ENCODE measurements at regions not wholly inside any gene's neighbourhood (a gene's known extent, or its start where the extent isn't known, plus 50 kb on each side); places are given as distances from the start of the nearest gene placed in this dataset.

DNA sequence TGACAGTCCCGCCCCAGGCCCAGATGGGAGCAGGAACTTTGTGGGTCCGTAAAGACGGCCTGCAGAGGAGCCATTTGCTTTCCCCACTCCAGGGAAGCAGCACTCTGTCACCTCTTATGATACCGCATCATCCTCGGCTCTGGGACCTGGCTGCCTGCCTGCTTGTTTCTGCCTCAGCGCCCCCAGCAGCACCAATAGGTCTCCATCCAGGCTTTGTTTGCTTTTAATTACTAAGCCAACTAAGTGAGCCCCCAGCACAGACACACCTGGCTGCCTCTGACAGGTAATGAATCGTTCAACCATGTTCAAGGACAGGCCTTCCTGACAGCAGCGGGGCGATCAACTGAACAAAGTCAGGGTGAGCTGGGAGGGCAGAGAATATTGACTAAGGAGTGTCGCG lies 141.4 kb downstream of the C5orf15 start:
- Histone ChIP-seq H3K4me1 (no peaks in the 10 kb centered on the region), H3K27ac (no peak overlapping the region)

DNA sequence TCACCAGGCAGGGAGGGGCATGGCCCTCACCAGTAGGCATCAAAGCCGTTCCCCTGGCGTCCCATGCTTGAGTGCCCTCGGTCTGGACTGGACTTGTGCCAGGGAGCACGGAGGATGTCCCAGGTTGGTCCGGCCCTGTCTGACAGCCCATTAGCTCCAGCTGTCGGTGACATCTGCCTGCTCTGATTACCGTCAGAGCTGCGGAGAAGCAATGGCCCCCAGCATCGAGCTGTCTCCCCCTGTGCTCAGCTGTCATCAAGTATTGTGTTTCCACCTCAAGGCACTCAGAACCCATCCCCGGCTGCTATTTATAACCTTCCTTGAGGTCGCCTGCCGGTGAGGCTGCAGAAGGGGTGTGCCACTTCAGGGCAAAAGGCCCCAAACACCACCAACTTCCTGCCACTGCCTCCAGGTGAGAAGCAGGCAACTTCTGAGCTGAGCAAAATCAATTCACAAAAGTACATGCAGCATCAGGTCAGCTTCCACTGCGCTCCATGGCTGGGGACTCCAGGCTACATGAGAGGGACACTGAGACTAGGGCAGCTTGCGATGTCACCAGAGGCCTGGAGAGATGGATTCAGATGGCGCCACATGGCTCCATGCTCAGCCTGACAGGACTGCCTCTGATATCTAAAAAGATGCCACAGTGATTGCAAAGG lies 142.7 kb downstream of the C5orf15 start:
- Histone ChIP-seq H3K27me3 (no peaks in the 10 kb centered on the region), H3K27ac (no peak overlapping the region)
- DNase-seq (ENCODE audit: low spot score) = no peak

More for the DNA sequence above, 141.4 kb downstream of the C5orf15 start:
- no peaks in the 10 kb centered on the region for H3K9me3 ChIP-seq
- TF ChIP-seq, protein P1, sequence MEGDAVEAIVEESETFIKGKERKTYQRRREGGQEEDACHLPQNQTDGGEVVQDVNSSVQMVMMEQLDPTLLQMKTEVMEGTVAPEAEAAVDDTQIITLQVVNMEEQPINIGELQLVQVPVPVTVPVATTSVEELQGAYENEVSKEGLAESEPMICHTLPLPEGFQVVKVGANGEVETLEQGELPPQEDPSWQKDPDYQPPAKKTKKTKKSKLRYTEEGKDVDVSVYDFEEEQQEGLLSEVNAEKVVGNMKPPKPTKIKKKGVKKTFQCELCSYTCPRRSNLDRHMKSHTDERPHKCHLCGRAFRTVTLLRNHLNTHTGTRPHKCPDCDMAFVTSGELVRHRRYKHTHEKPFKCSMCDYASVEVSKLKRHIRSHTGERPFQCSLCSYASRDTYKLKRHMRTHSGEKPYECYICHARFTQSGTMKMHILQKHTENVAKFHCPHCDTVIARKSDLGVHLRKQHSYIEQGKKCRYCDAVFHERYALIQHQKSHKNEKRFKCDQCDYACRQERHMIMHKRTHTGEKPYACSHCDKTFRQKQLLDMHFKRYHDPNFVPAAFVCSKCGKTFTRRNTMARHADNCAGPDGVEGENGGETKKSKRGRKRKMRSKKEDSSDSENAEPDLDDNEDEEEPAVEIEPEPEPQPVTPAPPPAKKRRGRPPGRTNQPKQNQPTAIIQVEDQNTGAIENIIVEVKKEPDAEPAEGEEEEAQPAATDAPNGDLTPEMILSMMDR (IDR thresholded peaks at IDR 0.05) = no peak
- no peak for DNase-seq (ENCODE audit: low spot score)
- H3K36me3 ChIP-seq = no peaks in the 10 kb centered on the region
- no peaks in the 10 kb centered on the region for H3K27me3 ChIP-seq
- no peak overlapping the region for H3K4me3 ChIP-seq

DNA sequence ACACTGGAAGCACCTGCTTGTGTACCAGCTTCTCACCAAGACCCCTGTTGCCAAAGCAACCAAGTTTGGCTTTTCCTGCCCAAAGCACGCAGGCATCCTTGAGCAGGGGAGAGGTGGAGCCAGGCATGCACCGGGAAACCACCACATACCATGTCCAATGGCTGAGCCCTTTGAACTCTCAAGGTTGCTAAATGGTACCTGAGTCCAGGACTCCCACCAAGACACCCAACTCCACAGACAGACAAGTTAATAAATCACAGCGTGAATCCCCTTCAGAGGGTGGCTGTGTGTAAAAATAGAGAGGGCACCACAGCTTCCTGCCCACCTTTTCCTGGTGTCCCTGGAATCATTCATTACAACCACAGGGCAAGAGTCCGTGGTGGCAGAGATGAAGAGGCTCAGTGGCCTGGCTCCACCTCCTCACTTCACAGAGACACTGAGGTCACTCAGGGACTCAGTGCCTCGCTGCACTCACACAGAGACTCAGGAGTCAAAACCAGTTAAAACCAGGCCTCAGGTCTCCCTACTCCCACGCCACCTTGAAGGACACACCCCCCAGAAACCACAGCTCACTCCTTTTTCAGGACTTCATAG lies 143.7 kb downstream of the C5orf15 start:
- TF ChIP-seq, protein P1 (IDR thresholded peaks at IDR 0.05) = no peak
- no peak overlapping the region for H3K27ac ChIP-seq
- H3K4me3 ChIP-seq = no peak overlapping the region
- H3K27me3 ChIP-seq = no peaks in the 10 kb centered on the region
- H3K9me3 ChIP-seq = no peaks in the 10 kb centered on the region
- no peaks in the 10 kb centered on the region for H3K36me3 ChIP-seq
- H3K4me1 ChIP-seq = peaks cover 0 to 16% of the 10 kb centered on the region in 2 donors
- no peak for DNase-seq (ENCODE audit: low spot score)

More for the DNA sequence above, 142.7 kb downstream of the C5orf15 start:
- Histone ChIP-seq H3K4me1 (peaks cover 0 to 6% of the 10 kb centered on the region in 2 donors), H3K36me3 (no peaks in the 10 kb centered on the region), H3K9me3 (no peaks in the 10 kb centered on the region), H3K4me3 (no peak overlapping the region)
- TF ChIP-seq, protein P1 (IDR thresholded peaks at IDR 0.05) = no peak

DNA sequence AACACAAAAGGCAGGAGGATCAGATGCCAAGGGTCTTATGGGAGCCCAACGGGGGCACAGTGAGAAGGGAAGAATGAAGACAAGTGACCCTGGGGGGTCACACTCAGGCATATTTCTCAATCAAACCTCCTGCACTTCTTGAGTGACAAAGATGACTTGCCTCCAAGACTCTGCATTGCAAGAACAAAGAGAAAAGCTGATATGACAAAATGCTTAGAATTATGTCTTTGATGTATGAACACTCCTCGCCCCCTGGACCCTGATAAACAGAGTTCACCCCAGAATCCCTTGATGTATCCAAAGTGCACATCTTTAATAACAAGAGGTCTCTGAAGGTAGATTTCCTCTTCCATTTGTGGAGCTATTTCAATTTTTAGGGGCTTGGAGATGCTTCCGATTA lies 146.5 kb downstream of the C5orf15 start:
- peak overlapping the region in 1 of 2 donors; percentile 58 for H3K27ac ChIP-seq

DNA sequence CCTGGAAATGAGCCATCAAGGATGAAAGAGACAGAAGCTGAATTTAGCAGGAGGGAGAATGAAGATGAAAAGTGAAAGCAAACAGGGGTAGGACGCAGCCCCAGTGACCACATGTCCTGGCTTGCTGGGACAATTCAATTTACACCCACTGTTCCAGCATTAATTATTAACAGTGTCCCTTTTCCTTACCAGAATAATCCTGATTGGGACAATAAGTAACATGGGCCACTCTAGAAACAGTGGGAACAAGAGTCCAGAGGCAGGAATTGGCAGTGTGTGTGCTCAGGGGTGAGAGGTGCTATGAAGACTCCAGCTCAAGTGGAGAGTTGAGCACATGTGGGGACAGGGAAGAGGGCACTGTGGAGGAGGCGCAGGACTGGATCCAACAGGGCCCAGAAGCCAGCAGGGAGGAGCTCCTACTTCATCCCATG lies 147.1 kb downstream of the C5orf15 start:
- DNase-seq (ENCODE audit: low spot score) = no peak
- H3K4me3 ChIP-seq = no peak overlapping the region
- no peaks in the 10 kb centered on the region for H3K36me3 ChIP-seq
- H3K9me3 ChIP-seq = no peaks in the 10 kb centered on the region
- TF ChIP-seq, protein P1 (IDR thresholded peaks at IDR 0.05) = no peak
- H3K4me1 ChIP-seq = peaks cover 0 to 38% of the 10 kb centered on the region in 2 donors
- peak overlapping the region; percentile 40 to 58 for H3K27ac ChIP-seq
- no peaks in the 10 kb centered on the region for H3K27me3 ChIP-seq

More for the DNA sequence above, 146.5 kb downstream of the C5orf15 start:
- H3K9me3 ChIP-seq = no peaks in the 10 kb centered on the region
- no peak overlapping the region for H3K4me3 ChIP-seq
- TF ChIP-seq, protein P1 (IDR thresholded peaks at IDR 0.05) = no peak
- DNase-seq (ENCODE audit: low spot score) = no peak
- no peaks in the 10 kb centered on the region for H3K36me3 ChIP-seq
- H3K27me3 ChIP-seq = no peaks in the 10 kb centered on the region
- H3K4me1 ChIP-seq = peaks cover 0 to 38% of the 10 kb centered on the region in 2 donors

Data from right atrium auricular region (tissue), 2 donors.